ENCODE measurements at regions not wholly inside any gene's neighbourhood (a gene's known extent, or its start where the extent isn't known, plus 50 kb on each side); places are given as distances from the start of the nearest gene placed in this dataset.

DNA sequence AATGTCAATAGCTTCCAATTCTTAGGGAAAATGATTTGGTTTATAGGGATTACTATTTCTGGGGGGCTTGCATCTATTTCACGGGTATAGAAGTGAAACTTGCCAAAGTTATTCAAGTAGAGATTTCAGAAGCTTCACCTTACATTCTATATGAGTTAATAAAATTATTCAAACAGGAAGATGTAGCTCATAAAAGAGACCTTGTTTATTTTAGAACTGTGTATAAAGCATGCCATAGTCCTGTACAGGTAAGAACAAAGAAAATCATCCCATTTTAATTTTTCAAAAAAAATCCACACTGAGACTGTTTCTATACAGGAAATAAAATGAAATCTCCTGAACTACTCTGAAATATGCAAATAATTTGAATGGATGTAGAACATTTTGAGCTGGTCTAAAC is 834.7 kb downstream of the TRHDE start:
- Mint-ChIP-seq H3K4me3 (no peak overlapping the region), H3K27ac (no peak overlapping the region)

More for the DNA sequence above, 834.7 kb downstream of the TRHDE start:
- no peaks in the 10 kb centered on the region for H4K20me1 ChIP-seq (replicated peaks; ENCODE audit: insufficient read depth)
- no peaks in the 10 kb centered on the region for H3K79me2 ChIP-seq (replicated peaks; ENCODE audit: insufficient read depth)
- TF ChIP-seq EZH2 (IDR thresholded peaks at IDR 0.05; ENCODE audit: low read depth, unreplicated experiment) (no peak), EZH2phosphoT487 (IDR thresholded peaks at IDR 0.05; ENCODE audit: unreplicated experiment) (no peak), ZNF331 (CRISPR knock-in tag; IDR thresholded peaks at IDR 0.05; ENCODE audit: low read depth) (no peak), ZNF114 (CRISPR knock-in tag; IDR thresholded peaks at IDR 0.05) (no peak), STAT1 (IDR thresholded peaks at IDR 0.05; ENCODE audit: unreplicated experiment) (no peak), JUNB (IDR thresholded peaks at IDR 0.05; ENCODE audit: unreplicated experiment) (no peak), POLR2AphosphoS5 (IDR thresholded peaks at IDR 0.05; ENCODE audit: low read depth) (no peak), CREB1 (CRISPR knock-in tag; IDR thresholded peaks at IDR 0.05; ENCODE audit: low read depth) (no peak), NANOG (IDR thresholded peaks at IDR 0.05; ENCODE audit: borderline replicate concordance) (no peak)
- TF ChIP-seq, protein P1, sequence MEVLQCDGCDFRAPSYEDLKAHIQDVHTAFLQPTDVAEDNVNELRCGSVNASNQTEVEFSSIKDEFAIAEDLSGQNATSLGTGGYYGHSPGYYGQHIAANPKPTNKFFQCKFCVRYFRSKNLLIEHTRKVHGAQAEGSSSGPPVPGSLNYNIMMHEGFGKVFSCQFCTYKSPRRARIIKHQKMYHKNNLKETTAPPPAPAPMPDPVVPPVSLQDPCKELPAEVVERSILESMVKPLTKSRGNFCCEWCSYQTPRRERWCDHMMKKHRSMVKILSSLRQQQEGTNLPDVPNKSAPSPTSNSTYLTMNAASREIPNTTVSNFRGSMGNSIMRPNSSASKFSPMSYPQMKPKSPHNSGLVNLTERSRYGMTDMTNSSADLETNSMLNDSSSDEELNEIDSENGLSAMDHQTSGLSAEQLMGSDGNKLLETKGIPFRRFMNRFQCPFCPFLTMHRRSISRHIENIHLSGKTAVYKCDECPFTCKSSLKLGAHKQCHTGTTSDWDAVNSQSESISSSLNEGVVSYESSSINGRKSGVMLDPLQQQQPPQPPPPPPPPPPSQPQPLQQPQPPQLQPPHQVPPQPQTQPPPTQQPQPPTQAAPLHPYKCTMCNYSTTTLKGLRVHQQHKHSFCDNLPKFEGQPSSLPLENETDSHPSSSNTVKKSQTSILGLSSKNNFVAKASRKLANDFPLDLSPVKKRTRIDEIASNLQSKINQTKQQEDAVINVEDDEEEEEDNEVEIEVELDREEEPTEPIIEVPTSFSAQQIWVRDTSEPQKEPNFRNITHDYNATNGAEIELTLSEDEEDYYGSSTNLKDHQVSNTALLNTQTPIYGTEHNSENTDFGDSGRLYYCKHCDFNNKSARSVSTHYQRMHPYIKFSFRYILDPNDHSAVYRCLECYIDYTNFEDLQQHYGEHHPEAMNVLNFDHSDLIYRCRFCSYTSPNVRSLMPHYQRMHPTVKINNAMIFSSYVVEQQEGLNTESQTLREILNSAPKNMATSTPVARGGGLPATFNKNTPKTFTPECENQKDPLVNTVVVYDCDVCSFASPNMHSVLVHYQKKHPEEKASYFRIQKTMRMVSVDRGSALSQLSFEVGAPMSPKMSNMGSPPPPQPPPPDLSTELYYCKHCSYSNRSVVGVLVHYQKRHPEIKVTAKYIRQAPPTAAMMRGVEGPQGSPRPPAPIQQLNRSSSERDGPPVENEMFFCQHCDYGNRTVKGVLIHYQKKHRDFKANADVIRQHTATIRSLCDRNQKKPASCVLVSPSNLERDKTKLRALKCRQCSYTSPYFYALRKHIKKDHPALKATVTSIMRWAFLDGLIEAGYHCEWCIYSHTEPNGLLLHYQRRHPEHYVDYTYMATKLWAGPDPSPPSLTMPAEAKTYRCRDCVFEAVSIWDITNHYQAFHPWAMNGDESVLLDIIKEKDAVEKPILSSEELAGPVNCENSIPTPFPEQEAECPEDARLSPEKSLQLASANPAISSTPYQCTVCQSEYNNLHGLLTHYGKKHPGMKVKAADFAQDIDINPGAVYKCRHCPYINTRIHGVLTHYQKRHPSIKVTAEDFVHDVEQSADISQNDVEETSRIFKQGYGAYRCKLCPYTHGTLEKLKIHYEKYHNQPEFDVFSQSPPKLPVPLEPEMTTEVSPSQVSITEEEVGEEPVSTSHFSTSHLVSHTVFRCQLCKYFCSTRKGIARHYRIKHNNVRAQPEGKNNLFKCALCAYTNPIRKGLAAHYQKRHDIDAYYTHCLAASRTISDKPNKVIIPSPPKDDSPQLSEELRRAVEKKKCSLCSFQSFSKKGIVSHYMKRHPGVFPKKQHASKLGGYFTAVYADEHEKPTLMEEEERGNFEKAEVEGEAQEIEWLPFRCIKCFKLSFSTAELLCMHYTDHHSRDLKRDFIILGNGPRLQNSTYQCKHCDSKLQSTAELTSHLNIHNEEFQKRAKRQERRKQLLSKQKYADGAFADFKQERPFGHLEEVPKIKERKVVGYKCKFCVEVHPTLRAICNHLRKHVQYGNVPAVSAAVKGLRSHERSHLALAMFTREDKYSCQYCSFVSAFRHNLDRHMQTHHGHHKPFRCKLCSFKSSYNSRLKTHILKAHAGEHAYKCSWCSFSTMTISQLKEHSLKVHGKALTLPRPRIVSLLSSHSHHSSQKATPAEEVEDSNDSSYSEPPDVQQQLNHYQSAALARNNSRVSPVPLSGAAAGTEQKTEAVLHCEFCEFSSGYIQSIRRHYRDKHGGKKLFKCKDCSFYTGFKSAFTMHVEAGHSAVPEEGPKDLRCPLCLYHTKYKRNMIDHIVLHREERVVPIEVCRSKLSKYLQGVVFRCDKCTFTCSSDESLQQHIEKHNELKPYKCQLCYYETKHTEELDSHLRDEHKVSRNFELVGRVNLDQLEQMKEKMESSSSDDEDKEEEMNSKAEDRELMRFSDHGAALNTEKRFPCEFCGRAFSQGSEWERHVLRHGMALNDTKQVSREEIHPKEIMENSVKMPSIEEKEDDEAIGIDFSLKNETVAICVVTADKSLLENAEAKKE (CRISPR knock-in tag; IDR thresholded peaks at IDR 0.05), result no peak
- TF ChIP-seq, protein P2, sequence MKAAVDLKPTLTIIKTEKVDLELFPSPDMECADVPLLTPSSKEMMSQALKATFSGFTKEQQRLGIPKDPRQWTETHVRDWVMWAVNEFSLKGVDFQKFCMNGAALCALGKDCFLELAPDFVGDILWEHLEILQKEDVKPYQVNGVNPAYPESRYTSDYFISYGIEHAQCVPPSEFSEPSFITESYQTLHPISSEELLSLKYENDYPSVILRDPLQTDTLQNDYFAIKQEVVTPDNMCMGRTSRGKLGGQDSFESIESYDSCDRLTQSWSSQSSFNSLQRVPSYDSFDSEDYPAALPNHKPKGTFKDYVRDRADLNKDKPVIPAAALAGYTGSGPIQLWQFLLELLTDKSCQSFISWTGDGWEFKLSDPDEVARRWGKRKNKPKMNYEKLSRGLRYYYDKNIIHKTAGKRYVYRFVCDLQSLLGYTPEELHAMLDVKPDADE (IDR thresholded peaks at IDR 0.05), result no peak
- TF ChIP-seq, protein P3, sequence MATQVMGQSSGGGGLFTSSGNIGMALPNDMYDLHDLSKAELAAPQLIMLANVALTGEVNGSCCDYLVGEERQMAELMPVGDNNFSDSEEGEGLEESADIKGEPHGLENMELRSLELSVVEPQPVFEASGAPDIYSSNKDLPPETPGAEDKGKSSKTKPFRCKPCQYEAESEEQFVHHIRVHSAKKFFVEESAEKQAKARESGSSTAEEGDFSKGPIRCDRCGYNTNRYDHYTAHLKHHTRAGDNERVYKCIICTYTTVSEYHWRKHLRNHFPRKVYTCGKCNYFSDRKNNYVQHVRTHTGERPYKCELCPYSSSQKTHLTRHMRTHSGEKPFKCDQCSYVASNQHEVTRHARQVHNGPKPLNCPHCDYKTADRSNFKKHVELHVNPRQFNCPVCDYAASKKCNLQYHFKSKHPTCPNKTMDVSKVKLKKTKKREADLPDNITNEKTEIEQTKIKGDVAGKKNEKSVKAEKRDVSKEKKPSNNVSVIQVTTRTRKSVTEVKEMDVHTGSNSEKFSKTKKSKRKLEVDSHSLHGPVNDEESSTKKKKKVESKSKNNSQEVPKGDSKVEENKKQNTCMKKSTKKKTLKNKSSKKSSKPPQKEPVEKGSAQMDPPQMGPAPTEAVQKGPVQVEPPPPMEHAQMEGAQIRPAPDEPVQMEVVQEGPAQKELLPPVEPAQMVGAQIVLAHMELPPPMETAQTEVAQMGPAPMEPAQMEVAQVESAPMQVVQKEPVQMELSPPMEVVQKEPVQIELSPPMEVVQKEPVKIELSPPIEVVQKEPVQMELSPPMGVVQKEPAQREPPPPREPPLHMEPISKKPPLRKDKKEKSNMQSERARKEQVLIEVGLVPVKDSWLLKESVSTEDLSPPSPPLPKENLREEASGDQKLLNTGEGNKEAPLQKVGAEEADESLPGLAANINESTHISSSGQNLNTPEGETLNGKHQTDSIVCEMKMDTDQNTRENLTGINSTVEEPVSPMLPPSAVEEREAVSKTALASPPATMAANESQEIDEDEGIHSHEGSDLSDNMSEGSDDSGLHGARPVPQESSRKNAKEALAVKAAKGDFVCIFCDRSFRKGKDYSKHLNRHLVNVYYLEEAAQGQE (IDR thresholded peaks at IDR 0.05; ENCODE audit: unreplicated experiment), result no peak
- TF ChIP-seq, protein P4, sequence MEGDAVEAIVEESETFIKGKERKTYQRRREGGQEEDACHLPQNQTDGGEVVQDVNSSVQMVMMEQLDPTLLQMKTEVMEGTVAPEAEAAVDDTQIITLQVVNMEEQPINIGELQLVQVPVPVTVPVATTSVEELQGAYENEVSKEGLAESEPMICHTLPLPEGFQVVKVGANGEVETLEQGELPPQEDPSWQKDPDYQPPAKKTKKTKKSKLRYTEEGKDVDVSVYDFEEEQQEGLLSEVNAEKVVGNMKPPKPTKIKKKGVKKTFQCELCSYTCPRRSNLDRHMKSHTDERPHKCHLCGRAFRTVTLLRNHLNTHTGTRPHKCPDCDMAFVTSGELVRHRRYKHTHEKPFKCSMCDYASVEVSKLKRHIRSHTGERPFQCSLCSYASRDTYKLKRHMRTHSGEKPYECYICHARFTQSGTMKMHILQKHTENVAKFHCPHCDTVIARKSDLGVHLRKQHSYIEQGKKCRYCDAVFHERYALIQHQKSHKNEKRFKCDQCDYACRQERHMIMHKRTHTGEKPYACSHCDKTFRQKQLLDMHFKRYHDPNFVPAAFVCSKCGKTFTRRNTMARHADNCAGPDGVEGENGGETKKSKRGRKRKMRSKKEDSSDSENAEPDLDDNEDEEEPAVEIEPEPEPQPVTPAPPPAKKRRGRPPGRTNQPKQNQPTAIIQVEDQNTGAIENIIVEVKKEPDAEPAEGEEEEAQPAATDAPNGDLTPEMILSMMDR (conservative IDR thresholded peaks at IDR 0.05; ENCODE audit: low read depth in 2 of 2), result no peak
- H3K9me2 ChIP-seq (ENCODE audit: insufficient read depth), result no peaks in the 10 kb centered on the region
- no peaks in the 10 kb centered on the region for H3K36me3 Mint-ChIP-seq (ENCODE audit: low read depth)
- no peak overlapping the region for H3K4me2 ChIP-seq
- no peaks in the 10 kb centered on the region for H3K27me3 ChIP-seq (ENCODE audit: insufficient read depth)
- no peaks in the 10 kb centered on the region for H3K4me1 ChIP-seq (ENCODE audit: insufficient read depth)
- H3K27me3 Mint-ChIP-seq (ENCODE audit: insufficient read depth, low read depth, poor library complexity), result no peaks in the 10 kb centered on the region
- H3K9me3 Mint-ChIP-seq, result no peaks in the 10 kb centered on the region
- H3K27ac ChIP-seq (ENCODE audit: low read depth), result no peak overlapping the region
- DNase-seq (ENCODE audit: low spot score) (no peak), ATAC-seq (no peak)
- H3K4me3 ChIP-seq, result no peak overlapping the region
- H2AFZ ChIP-seq, result no peak overlapping the region
- peaks cover 4% of the 10 kb centered on the region; the same call in 2 of the 3 replicates for H3K4me1 Mint-ChIP-seq
- no peaks in the 10 kb centered on the region for H3K36me3 ChIP-seq (ENCODE audit: insufficient read depth)
- no peaks in the 10 kb centered on the region for H3F3A ChIP-seq (replicated peaks; ENCODE audit: low read depth)

All from GM23338 (cell line).